ENCODE measurements at regions not wholly inside any gene's neighbourhood (a gene's known extent, or its start where the extent isn't known, plus 50 kb on each side); places are given as distances from the start of the nearest gene placed in this dataset.

DNA sequence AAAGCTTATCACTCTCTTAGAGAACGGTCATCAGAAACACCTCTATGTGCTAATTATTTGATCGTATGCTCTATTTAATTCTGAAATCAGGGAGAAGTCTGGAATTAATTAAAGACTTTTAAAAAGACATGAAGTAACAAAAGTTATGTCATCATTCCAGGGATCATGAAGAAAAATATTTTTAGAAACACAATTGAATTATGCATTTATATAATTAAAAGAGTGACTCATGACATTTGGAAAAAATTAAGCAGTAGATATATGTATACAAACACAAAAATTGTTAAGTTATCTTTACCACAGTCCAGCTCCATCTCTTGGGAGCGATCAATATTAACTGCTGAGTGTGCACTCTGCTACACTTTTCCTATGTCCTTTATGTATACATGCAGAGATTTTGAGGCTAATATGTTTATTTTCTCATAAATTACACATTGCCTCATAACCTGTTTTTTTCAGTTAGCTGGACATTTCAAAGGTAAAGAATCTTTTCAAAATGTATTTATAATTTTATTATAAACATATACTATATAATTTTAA lies 717.7 kb downstream of the GBE1 start:
- H3K36me3 Mint-ChIP-seq (ENCODE audit: insufficient read depth), result no peaks in the 10 kb centered on the region
- no peak for DNase-seq (ENCODE audit: low spot score in 2 of 2)
- no peaks in the 10 kb centered on the region for H3K4me1 Mint-ChIP-seq
- no peak overlapping the region for H3K4me3 Mint-ChIP-seq
- ATAC-seq (replicated peaks; ENCODE audit: extremely low read depth, poor library complexity, severe bottlenecking), result no peak
- H3K27me3 Mint-ChIP-seq, result no peaks in the 10 kb centered on the region
- no peak overlapping the region for H3K27ac Mint-ChIP-seq (ENCODE audit: low read depth)
- H3K9me3 Mint-ChIP-seq, result peaks cover 24% of the 10 kb centered on the region

DNA sequence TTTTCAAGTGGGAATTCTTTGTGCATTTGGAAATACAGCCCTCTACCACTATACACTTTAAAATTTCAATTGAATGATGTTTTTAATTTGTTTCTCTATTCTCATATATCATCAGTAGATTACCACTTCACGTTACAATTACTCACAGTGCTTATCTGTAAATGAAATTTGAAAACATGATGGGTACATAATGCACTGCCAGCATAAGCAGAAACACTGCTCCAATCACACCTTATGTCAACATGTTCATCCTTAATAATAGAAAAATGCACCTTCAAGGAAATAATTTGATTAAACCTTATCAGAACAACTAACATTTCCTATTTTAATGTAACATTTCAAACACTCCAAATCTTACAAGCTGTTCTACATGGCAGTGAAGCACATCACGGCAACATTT lies 718.4 kb downstream of the GBE1 start:
- DNase-seq (ENCODE audit: low spot score in 2 of 2), result no peak
- H3K4me1 Mint-ChIP-seq, result no peaks in the 10 kb centered on the region
- no peaks in the 10 kb centered on the region for H3K27me3 Mint-ChIP-seq
- peaks cover 24% of the 10 kb centered on the region for H3K9me3 Mint-ChIP-seq
- H3K36me3 Mint-ChIP-seq (ENCODE audit: insufficient read depth), result no peaks in the 10 kb centered on the region
- H3K27ac Mint-ChIP-seq (ENCODE audit: low read depth), result no peak overlapping the region
- H3K4me3 Mint-ChIP-seq, result no peak overlapping the region
- no peak for ATAC-seq (replicated peaks; ENCODE audit: extremely low read depth, poor library complexity, severe bottlenecking)

DNA sequence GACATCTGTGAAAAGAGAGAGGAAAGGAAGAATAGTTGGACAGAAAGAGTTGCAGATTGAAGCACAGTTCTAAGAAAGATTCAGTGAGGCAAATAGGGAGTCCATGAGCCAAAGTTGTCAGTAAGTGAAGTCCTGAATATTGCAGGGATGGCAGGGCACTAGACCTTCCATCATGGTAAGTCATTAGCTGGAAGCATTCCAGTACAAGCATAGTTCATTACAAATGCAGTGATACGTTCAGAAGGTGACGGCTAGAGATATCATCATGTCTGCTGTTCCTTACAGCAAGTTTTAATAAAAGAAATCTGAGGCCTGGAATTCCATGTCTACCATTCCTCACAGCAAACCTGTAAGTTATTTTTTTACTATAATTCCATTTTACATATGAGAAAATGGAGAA lies 720.1 kb downstream of the GBE1 start:
- Mint-ChIP-seq H3K36me3 (ENCODE audit: insufficient read depth) (no peaks in the 10 kb centered on the region), H3K4me1 (no peaks in the 10 kb centered on the region), H3K27ac (ENCODE audit: low read depth) (no peak overlapping the region), H3K4me3 (no peak overlapping the region), H3K27me3 (no peaks in the 10 kb centered on the region), H3K9me3 (peaks cover 24% of the 10 kb centered on the region)
- DNase-seq (ENCODE audit: low spot score in 2 of 2), result no peak
- no peak for ATAC-seq (replicated peaks; ENCODE audit: extremely low read depth, poor library complexity, severe bottlenecking)

DNA sequence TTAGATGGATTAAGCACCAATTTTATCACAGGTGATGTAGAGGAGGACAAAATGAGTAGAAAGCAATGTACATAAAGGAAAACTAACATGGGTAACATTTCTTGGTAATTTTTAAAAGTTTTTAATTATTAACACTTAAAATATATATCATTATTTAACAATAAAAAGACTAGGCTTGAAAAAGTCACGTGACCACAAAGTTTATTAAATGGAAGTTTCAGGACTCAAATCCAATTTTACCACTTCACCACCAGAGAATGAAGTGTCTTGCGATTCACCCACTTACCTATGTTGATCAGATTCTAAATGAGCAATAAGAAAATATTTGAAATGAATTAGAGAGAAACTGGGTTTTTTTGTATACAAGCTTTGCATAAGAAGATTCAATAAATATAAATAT lies 721.3 kb downstream of the GBE1 start:
- ATAC-seq (replicated peaks; ENCODE audit: extremely low read depth, poor library complexity, severe bottlenecking) (no peak), DNase-seq (ENCODE audit: low spot score in 2 of 2) (no peak)
- no peaks in the 10 kb centered on the region for H3K4me1 Mint-ChIP-seq
- H3K27ac Mint-ChIP-seq (ENCODE audit: low read depth), result no peak overlapping the region
- peaks cover 21% of the 10 kb centered on the region for H3K9me3 Mint-ChIP-seq
- H3K36me3 Mint-ChIP-seq (ENCODE audit: insufficient read depth), result no peaks in the 10 kb centered on the region
- no peaks in the 10 kb centered on the region for H3K27me3 Mint-ChIP-seq
- H3K4me3 Mint-ChIP-seq, result no peak overlapping the region

DNA sequence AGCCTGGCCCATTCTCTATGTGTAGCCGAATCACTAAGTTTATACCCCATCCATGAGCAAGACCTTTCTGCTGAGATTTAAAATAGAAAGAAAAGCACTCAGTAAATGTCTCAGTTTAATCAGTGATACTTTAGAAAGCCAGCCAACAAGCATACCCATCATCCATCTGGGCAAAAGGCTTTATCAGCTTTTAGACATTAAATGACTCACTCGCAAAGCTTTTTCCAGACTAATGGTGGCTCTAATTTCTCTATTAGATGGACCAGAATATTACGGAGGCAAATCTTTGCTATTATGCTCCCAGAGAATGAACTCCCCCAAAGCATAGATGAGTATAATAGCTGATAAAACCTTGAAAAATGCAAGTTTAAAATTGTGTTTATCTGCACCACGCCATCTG lies 727.8 kb downstream of the GBE1 start:
- H3K4me1 Mint-ChIP-seq, result no peaks in the 10 kb centered on the region
- DNase-seq (ENCODE audit: low spot score in 2 of 2), result no peak
- ATAC-seq (replicated peaks; ENCODE audit: extremely low read depth, poor library complexity, severe bottlenecking), result no peak
- no peak overlapping the region for H3K27ac Mint-ChIP-seq (ENCODE audit: low read depth)
- H3K27me3 Mint-ChIP-seq, result no peaks in the 10 kb centered on the region
- H3K4me3 Mint-ChIP-seq, result no peak overlapping the region
- no peaks in the 10 kb centered on the region for H3K36me3 Mint-ChIP-seq (ENCODE audit: insufficient read depth)
- H3K9me3 Mint-ChIP-seq, result peaks cover 3% of the 10 kb centered on the region

DNA sequence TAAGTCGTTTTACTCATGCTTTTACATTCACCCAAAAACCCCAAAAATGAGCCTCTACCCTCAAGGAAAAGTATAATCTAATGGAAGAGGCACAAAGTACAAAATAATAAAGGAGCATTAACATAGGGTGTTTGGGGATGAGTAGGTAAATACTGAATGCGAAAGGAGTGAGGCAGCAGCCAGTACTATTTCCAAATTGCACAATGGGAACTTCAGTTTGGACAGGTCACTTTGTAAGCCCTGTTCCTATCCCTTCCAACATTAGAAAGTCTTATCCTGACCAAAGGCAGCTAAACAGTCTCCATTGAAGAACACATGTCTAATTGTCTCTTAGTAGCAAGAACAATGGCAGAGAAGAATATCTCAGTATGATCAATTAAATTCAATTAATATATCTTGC lies 728.3 kb downstream of the GBE1 start:
- H3K9me3 Mint-ChIP-seq, result peaks cover 5% of the 10 kb centered on the region
- H3K4me1 Mint-ChIP-seq, result no peaks in the 10 kb centered on the region
- H3K4me3 Mint-ChIP-seq, result no peak overlapping the region
- H3K27me3 Mint-ChIP-seq, result no peaks in the 10 kb centered on the region
- no peaks in the 10 kb centered on the region for H3K36me3 Mint-ChIP-seq (ENCODE audit: insufficient read depth)
- no peak overlapping the region for H3K27ac Mint-ChIP-seq (ENCODE audit: low read depth)
- ATAC-seq (replicated peaks; ENCODE audit: extremely low read depth, poor library complexity, severe bottlenecking) (no peak), DNase-seq (ENCODE audit: low spot score in 2 of 2) (no peak)

DNA sequence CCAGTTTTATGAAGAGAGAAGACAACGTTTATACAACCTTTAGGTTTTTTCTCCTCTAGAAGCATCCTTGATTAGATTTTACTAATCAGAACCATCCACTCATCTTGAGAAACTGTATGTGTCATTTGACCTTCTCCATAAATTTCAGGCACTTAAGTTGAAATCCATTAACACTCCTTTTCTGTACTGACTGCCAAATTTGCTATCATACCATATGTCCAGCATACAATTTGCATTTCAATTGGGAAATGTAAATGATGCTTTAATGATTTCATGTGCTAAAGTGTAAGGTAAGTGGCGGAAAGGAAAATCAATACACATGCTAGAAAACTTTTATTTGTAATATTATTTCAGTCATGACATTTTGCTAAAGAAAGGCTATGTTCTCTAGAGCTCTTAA lies 731.6 kb downstream of the GBE1 start:
- Mint-ChIP-seq H3K9me3 (peaks cover 6% of the 10 kb centered on the region), H3K4me1 (no peaks in the 10 kb centered on the region), H3K36me3 (ENCODE audit: insufficient read depth) (no peaks in the 10 kb centered on the region), H3K27me3 (no peaks in the 10 kb centered on the region), H3K27ac (ENCODE audit: low read depth) (no peak overlapping the region), H3K4me3 (no peak overlapping the region)
- no peak for DNase-seq (ENCODE audit: low spot score in 2 of 2)
- ATAC-seq (replicated peaks; ENCODE audit: extremely low read depth, poor library complexity, severe bottlenecking), result no peak

DNA sequence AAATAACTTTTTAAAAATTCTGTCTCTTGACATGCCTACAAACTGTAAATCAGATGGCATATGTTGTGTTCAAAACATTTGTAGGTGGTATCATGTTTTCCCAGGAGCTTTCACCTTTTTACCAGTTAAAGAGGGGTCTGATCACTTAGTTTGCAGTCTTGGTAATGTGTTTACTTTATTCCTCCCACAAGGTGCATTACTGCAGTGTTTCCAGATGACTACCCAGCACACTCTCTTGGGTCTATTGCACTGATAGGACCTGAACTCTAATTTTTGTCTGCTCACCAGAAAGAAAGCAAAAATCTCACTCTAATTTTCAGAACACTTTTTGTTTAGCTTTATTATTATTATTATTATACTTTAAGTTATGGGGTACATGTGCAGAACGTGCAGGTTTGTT lies 734.1 kb downstream of the GBE1 start:
- no peak overlapping the region for H3K27ac Mint-ChIP-seq (ENCODE audit: low read depth)
- no peak overlapping the region for H3K4me3 Mint-ChIP-seq
- DNase-seq (ENCODE audit: low spot score in 2 of 2), result no peak
- H3K4me1 Mint-ChIP-seq, result no peaks in the 10 kb centered on the region
- peaks cover 15% of the 10 kb centered on the region for H3K9me3 Mint-ChIP-seq
- no peak for ATAC-seq (replicated peaks; ENCODE audit: extremely low read depth, poor library complexity, severe bottlenecking)
- H3K27me3 Mint-ChIP-seq, result no peaks in the 10 kb centered on the region
- H3K36me3 Mint-ChIP-seq (ENCODE audit: insufficient read depth), result no peaks in the 10 kb centered on the region

DNA sequence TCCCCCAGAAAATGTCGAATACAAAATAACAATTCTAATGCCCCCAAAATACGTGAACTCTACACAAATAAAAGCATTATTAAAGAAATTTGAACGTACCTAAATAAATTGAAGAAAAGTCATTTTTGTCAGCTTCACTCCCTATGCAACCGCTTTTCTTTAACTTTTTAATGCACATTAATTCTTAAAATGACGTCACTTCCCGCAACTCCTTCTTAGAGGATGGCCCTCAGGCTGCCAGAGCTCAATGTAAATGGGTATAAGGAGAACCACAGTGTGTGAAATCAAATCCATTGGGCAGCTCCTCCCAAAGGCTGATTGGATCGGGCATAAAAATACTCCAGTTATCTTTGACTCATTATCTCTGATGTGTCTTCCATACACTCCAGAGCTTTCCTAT lies 736.9 kb downstream of the GBE1 start:
- ATAC-seq (replicated peaks; ENCODE audit: extremely low read depth, poor library complexity, severe bottlenecking) (no peak), DNase-seq (ENCODE audit: low spot score in 2 of 2) (no peak)
- H3K4me3 Mint-ChIP-seq, result no peak overlapping the region
- H3K27ac Mint-ChIP-seq (ENCODE audit: low read depth), result no peak overlapping the region
- H3K36me3 Mint-ChIP-seq (ENCODE audit: insufficient read depth), result no peaks in the 10 kb centered on the region
- no peaks in the 10 kb centered on the region for H3K4me1 Mint-ChIP-seq
- H3K27me3 Mint-ChIP-seq, result no peaks in the 10 kb centered on the region
- peaks cover 15% of the 10 kb centered on the region for H3K9me3 Mint-ChIP-seq

DNA sequence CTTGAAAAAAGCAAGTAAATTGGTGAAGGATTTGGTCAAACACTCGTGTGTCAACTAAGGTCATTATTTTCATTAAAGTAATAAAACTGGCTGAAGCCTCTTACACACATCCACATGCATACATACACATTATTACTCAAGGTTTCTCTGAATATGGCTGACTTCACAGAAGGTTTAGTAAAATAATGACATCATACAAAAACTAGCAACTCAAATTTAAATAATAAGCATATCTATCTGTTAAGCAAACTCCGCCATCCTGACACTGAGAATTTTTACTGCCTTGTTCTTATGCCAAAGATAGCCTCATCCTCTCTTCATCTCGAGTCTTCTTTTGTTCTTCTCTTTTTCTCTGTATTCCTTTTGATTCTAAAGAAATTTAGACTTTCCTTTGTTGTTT lies 739.1 kb downstream of the GBE1 start:
- H3K4me1 Mint-ChIP-seq, result no peaks in the 10 kb centered on the region

DNA sequence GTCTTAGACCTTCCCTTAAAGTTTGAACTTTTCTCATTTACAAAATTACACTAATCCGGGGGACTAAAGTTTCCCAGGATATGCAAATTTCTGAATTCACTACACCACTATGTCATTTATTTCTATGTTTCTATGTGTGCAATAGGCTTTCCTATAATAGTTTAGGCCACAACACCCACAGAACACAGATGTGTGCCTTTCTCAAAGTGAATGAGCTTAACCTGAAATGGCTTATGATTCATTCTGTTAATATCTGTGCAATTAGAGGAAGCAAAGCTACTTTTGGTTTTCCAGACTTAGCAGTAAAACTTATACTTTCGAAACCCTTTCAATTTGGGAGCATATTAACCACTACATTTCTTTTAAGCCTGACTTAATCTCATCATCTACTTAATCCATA lies 748.1 kb downstream of the GBE1 start:
- Mint-ChIP-seq H3K9me3 (peaks cover 23% of the 10 kb centered on the region), H3K4me3 (no peak overlapping the region)
- ATAC-seq (replicated peaks; ENCODE audit: extremely low read depth, poor library complexity, severe bottlenecking), result no peak

More for the DNA sequence above, 739.1 kb downstream of the GBE1 start:
- Mint-ChIP-seq H3K4me3 (no peak overlapping the region), H3K27me3 (no peaks in the 10 kb centered on the region), H3K36me3 (ENCODE audit: insufficient read depth) (no peaks in the 10 kb centered on the region), H3K27ac (ENCODE audit: low read depth) (no peak overlapping the region), H3K9me3 (peaks cover 16% of the 10 kb centered on the region)
- ATAC-seq (replicated peaks; ENCODE audit: extremely low read depth, poor library complexity, severe bottlenecking) (no peak), DNase-seq (ENCODE audit: low spot score in 2 of 2) (no peak)

DNA sequence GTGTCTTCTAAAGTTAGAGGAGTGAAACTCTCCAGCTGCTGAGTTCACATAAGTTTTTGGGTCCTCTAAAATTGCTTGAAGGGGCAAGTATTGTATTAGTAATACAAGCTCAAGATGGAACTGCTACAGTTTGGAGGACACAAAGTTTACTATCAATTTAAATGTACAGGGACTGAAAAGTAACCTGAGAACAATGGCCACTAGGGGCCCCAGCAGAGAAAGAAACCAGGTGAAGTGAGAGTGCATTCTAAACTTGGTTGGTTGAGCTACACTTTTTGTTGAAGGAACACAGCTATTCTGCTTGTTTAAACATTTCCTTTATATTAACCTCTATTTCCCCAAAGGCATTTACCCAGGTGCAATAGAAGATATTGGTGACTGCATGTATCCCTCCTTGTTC lies 755.5 kb downstream of the GBE1 start:
- Mint-ChIP-seq H3K36me3 (ENCODE audit: insufficient read depth) (no peaks in the 10 kb centered on the region), H3K4me1 (no peaks in the 10 kb centered on the region), H3K9me3 (peaks cover 16% of the 10 kb centered on the region), H3K27me3 (no peaks in the 10 kb centered on the region), H3K4me3 (no peak overlapping the region), H3K27ac (ENCODE audit: low read depth) (no peak overlapping the region)
- ATAC-seq (replicated peaks; ENCODE audit: extremely low read depth, poor library complexity, severe bottlenecking), result no peak
- no peak for DNase-seq (ENCODE audit: low spot score in 2 of 2)

More for the DNA sequence above, 748.1 kb downstream of the GBE1 start:
- no peaks in the 10 kb centered on the region for H3K27me3 Mint-ChIP-seq
- no peak for DNase-seq (ENCODE audit: low spot score in 2 of 2)
- H3K4me1 Mint-ChIP-seq, result no peaks in the 10 kb centered on the region
- no peak overlapping the region for H3K27ac Mint-ChIP-seq (ENCODE audit: low read depth)
- H3K36me3 Mint-ChIP-seq (ENCODE audit: insufficient read depth), result no peaks in the 10 kb centered on the region

DNA sequence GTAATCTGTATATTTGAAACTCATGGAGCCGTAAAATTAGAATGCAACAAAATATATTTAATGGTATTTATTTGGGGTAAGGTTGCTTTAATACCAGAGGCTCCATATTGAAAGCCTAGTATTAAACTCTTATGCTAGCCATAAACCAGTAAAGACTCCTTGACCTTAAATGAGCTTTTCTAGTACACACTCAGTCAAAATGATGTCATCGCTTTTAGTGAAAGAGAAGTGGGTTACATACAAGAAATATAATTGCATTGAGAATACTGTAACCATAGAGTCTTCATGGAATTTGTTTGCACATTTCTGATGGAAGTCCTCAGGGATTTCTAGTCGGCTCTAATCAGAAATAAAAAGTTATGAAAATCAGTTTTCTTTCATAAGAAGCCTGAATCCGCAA lies 757.6 kb downstream of the GBE1 start:
- H3K4me1 Mint-ChIP-seq, result no peaks in the 10 kb centered on the region
- no peaks in the 10 kb centered on the region for H3K27me3 Mint-ChIP-seq
- H3K36me3 Mint-ChIP-seq (ENCODE audit: insufficient read depth), result no peaks in the 10 kb centered on the region
- H3K4me3 Mint-ChIP-seq, result no peak overlapping the region
- peaks cover 10% of the 10 kb centered on the region for H3K9me3 Mint-ChIP-seq
- ATAC-seq (replicated peaks; ENCODE audit: extremely low read depth, poor library complexity, severe bottlenecking), result no peak
- no peak overlapping the region for H3K27ac Mint-ChIP-seq (ENCODE audit: low read depth)
- no peak for DNase-seq (ENCODE audit: low spot score in 2 of 2)

Data from central memory CD8-positive, alpha-beta T cell (primary cell).